Kidney epithelial cell (primary cell): ENCODE measurements at regions not wholly inside any gene's neighbourhood (a gene's known extent, or its start where the extent isn't known, plus 50 kb on each side); places are given as distances from the start of the nearest gene placed in this dataset.

Source experiments
- DNase-seq: peaks from one replicate; pipeline ENCODE4 v3.0.0-alpha.2; 2010; ENCODE audit warnings: low read depth
- H3K27me3 ChIP-seq: 2 replicates; pipeline ENCODE4 v1.6.0; 2011; ENCODE audit warnings: low read length; ENCODE audit not compliant: control insufficient read depth, insufficient read depth
- H3K36me3 ChIP-seq: 2 replicates; pipeline ENCODE4 v1.5.1; 2011; ENCODE audit warnings: low read length; ENCODE audit not compliant: control insufficient read depth, insufficient read depth
- H3K4me3 ChIP-seq: 2 replicates; pipeline ENCODE4 v1.5.1; 2011; ENCODE audit warnings: low read depth, mild to moderate bottlenecking, control low read depth, low read length
- CTCF ChIP-seq: IDR thresholded peaks from 2 replicates; pipeline ENCODE4 v1.5.1; 2011; ENCODE audit warnings: mild to moderate bottlenecking, moderate library complexity, low read length, control low read depth, inconsistent platforms; ENCODE audit not compliant: insufficient read depth, poor library complexity, severe bottlenecking

GRCh38 chr22:48018346-48018745, 1255.9 kb downstream of the TBC1D22A start:
- TF ChIP-seq CTCF = no peak
- DNase-seq = no peak
- no peaks in the 10 kb centered on the region for H3K27me3 ChIP-seq
- H3K4me3 ChIP-seq = no peak overlapping the region
- H3K36me3 ChIP-seq = no peaks in the 10 kb centered on the region

GRCh38 chr22:48015701-48016100, 1253.3 kb downstream of the TBC1D22A start:
- no peaks in the 10 kb centered on the region for H3K27me3 ChIP-seq
- DNase-seq = no peak
- TF ChIP-seq CTCF = no peak
- no peaks in the 10 kb centered on the region for H3K36me3 ChIP-seq
- H3K4me3 ChIP-seq = no peak overlapping the region

- Histone ChIP-seq H3K36me3 (no peaks in the 10 kb centered on the region), H3K27me3 (no peaks in the 10 kb centered on the region), H3K4me3 (no peak overlapping the region)
- no peak for DNase-seq
- TF ChIP-seq CTCF = no peak
These were observed 1242.5 kb downstream of the TBC1D22A start for GRCh38 chr22:48004936-48005335.

GRCh38 chr22:48004038-48004437, 1241.6 kb downstream of the TBC1D22A start:
- DNase-seq = no peak
- TF ChIP-seq CTCF = no peak
- Histone ChIP-seq H3K27me3 (no peaks in the 10 kb centered on the region), H3K36me3 (no peaks in the 10 kb centered on the region), H3K4me3 (no peak overlapping the region)

- no peak for DNase-seq
- H3K4me3 ChIP-seq = no peak overlapping the region
- no peaks in the 10 kb centered on the region for H3K36me3 ChIP-seq
- TF ChIP-seq CTCF = no peak
- H3K27me3 ChIP-seq = no peaks in the 10 kb centered on the region
These were observed 1238.7 kb downstream of the TBC1D22A start for GRCh38 chr22:48001101-48001500.

- DNase-seq = no peak
- TF ChIP-seq CTCF = no peak
- H3K4me3 ChIP-seq = no peak overlapping the region
- H3K36me3 ChIP-seq = no peaks in the 10 kb centered on the region
- H3K27me3 ChIP-seq = no peaks in the 10 kb centered on the region
These were observed 1235.2 kb downstream of the TBC1D22A start for GRCh38 chr22:47997612-47998011.
